Cardiac fibroblast (primary cell): ENCODE measurements at regions not wholly inside any gene's neighbourhood (a gene's known extent, or its start where the extent isn't known, plus 50 kb on each side); places are given as distances from the start of the nearest gene placed in this dataset.

Experiments used
- DNase-seq, 2 donors: peaks; one replicate each; pipeline versions ENCODE4 v3.0.0 to v3.0.0-alpha.2; 2010; ENCODE audit warnings: low read depth in 2 of 2
- H3K4me3 ChIP-seq, 2 donors: replicated peaks in 1 of 2; 1 replicate in 1 of 2; 2 replicates in 1 of 2; pipeline ENCODE4 v1.5.1; 2011; ENCODE audit warnings: low read depth in 2 of 2, low read length in 2 of 2, mild to moderate bottlenecking in 2 of 2, moderate library complexity in 1 of 2
- TF ChIP-seq, protein P1 (sequence below): IDR thresholded peaks from one replicate; pipeline ENCODE4 v1.5.1; 2011; ENCODE audit warnings: low read depth, mild to moderate bottlenecking, low read length, inconsistent platforms

DNA sequence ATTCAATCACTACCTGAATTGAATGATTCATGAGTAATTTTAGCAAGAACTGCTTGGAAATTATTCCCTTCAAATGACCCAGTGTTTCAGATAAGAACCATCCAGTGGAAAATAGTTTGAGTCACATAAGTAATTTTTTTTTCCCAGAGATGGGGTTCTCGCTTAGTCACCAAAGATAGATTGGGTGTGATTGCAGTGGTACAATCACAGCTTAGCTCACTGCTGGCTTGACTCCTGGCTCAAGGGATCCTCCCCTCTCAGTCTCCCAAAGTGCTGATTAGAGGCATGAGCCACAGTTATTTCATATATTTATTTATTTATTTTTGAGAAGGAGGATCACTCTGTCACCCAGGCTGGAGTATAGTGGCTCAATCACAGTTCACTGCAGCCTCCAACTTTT, 574.5 kb upstream of the ARRDC3 start:
- DNase-seq = peak; percentile 5 to 40
- TF ChIP-seq, protein P1, sequence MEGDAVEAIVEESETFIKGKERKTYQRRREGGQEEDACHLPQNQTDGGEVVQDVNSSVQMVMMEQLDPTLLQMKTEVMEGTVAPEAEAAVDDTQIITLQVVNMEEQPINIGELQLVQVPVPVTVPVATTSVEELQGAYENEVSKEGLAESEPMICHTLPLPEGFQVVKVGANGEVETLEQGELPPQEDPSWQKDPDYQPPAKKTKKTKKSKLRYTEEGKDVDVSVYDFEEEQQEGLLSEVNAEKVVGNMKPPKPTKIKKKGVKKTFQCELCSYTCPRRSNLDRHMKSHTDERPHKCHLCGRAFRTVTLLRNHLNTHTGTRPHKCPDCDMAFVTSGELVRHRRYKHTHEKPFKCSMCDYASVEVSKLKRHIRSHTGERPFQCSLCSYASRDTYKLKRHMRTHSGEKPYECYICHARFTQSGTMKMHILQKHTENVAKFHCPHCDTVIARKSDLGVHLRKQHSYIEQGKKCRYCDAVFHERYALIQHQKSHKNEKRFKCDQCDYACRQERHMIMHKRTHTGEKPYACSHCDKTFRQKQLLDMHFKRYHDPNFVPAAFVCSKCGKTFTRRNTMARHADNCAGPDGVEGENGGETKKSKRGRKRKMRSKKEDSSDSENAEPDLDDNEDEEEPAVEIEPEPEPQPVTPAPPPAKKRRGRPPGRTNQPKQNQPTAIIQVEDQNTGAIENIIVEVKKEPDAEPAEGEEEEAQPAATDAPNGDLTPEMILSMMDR = no peak
- H3K4me3 ChIP-seq = no peak overlapping the region

DNA sequence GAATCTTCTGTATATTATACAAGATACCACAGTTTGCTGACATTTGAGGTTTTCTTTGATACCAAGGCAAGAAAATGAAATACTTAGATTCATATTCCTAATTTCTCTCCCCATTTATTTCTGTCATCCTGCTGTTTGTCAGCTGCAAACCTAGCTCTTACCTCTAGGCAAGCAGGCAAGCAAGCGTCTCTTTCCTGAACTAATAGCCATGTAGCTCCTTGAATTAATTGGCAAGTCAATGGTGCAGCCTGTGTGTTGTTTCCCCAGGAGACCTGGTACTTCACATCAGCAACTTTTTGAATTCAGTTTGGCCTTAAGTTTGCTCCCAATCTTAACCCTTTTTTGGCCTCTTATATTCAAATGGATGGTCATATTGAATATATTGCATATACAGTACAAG, 573.6 kb upstream of the ARRDC3 start:
- TF ChIP-seq, protein P1 = no peak
- no peak overlapping the region for H3K4me3 ChIP-seq
- DNase-seq = no peak

DNA sequence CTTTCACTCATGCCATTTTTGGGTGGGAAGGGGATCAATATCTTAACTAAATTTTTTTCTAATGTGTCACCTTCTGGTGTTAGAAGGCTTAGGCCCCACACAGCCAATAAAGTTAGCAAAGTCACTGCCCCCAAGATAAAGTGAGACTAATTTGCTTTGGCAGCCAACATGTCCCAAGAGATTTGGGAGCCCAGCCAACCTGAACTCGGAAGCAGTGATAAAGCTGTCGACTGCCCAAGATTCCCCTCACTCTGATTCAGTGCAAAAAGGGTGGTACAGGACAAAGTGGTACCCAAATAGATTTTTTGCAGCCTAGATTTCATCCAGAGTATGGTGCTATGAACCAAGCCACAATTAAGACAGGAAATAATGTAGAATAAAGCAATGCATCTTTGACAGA, 572.5 kb upstream of the ARRDC3 start:
- H3K4me3 ChIP-seq = no peak overlapping the region
- TF ChIP-seq, protein P1 = no peak
- DNase-seq = peak in 1 of 2 donors; percentile 19

DNA sequence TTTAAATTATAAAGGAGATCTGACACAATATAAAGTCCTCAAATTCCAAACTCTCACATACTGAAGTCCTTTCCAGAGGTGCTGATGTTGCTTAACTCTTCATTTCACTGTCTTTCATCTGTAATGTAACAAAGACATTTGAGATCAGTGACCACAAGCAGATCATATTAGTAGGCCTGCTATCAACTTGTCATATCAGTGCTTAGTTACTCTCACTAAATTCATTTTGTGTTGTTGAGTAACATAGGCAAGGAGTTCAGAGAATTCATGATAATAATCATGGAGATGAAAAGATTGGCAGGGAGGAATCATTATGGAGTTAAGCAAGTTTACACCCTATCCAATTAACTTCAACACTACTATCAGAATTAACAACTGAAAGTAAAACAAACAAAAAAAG, 571.0 kb upstream of the ARRDC3 start:
- H3K4me3 ChIP-seq = no peak overlapping the region
- no peak for DNase-seq
- TF ChIP-seq, protein P1 = no peak

DNA sequence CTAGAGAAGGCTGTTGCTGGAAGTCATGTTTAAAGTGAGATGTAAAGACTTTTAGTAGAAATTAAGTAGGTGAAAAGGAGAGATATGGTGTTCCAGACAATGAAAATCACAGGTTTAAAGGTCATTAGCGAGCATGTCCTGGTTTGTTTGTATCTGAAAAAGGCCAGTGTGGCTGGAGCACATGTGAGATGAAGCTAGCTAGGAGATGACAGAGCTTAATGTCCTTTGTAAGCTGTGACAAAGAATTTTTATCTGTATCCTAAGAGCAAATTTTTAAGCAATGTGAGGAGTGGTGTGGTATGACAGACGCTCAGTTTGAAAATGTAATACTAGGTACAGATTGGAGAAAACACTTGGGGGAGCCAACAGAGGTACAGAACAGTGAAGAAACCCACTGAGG, 567.2 kb upstream of the ARRDC3 start:
- TF ChIP-seq, protein P1 = no peak
- no peak overlapping the region for H3K4me3 ChIP-seq
- no peak for DNase-seq

DNA sequence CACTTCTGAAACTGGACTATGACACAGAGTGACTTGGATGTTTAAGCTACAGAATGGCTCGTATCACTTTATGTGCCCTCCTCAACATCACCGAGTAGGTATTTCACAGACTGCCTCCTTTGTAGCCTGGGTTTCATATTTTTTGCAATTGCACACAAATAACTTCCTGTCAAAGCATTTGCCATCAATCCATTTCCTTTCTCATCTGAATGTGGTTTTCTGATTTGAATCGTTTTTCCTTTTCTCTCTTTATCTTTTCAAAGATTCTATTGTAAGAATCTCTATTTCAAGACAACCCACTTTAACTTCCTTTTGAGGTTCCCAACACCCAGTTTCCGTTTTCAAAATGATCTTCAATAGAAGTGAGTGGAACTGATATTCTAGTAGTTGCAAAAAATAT, 563.8 kb upstream of the ARRDC3 start:
- no peak for DNase-seq
- no peak overlapping the region for H3K4me3 ChIP-seq
- TF ChIP-seq, protein P1 = no peak

DNA sequence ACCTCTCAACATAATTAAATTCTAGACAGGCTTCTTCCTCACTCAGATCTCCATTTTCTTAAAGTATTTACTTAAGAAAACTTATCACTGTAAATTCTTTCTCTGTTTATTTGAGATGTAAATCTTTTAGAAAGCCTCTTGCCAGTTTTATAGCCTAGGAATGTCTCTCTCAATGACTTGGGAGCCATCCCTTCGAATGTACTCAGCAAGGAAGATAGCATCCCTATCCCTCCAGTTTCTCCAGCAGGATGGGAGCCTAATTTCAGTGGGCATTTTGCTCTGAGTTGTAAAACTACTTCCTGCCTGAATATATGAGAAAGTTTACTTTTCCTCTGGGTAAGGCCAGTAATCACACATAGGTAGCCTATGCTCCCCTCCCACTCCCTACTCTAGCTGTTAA, 558.5 kb upstream of the ARRDC3 start:
- no peak for DNase-seq
- TF ChIP-seq, protein P1 = no peak
- H3K4me3 ChIP-seq = no peak overlapping the region
